ENCODE measurements at regions not wholly inside any gene's neighbourhood (a gene's known extent, or its start where the extent isn't known, plus 50 kb on each side); places are given as distances from the start of the nearest gene placed in this dataset.

- DNase-seq (ENCODE audit: extremely low spot score, unreplicated experiment) = no peak
- TF ChIP-seq, protein P1, sequence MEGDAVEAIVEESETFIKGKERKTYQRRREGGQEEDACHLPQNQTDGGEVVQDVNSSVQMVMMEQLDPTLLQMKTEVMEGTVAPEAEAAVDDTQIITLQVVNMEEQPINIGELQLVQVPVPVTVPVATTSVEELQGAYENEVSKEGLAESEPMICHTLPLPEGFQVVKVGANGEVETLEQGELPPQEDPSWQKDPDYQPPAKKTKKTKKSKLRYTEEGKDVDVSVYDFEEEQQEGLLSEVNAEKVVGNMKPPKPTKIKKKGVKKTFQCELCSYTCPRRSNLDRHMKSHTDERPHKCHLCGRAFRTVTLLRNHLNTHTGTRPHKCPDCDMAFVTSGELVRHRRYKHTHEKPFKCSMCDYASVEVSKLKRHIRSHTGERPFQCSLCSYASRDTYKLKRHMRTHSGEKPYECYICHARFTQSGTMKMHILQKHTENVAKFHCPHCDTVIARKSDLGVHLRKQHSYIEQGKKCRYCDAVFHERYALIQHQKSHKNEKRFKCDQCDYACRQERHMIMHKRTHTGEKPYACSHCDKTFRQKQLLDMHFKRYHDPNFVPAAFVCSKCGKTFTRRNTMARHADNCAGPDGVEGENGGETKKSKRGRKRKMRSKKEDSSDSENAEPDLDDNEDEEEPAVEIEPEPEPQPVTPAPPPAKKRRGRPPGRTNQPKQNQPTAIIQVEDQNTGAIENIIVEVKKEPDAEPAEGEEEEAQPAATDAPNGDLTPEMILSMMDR (conservative IDR thresholded peaks at IDR 0.05) = no peak
- Mint-ChIP-seq H3K4me3 (no peak overlapping the region), H3K4me1 (ENCODE audit: unreplicated experiment) (peaks cover 9% of the 10 kb centered on the region), H3K36me3 (no peaks in the 10 kb centered on the region), H3K27ac (no peak overlapping the region), H3K9me3 (no peaks in the 10 kb centered on the region), H3K27me3 (peaks cover 12% of the 10 kb centered on the region)
These were observed 292.9 kb downstream of the MED10 start for GRCh38 chr5:6085341-6085860.

GRCh38 chr5:6084836-6085235 lies 293.5 kb downstream of the MED10 start:
- H3K9me3 Mint-ChIP-seq = no peaks in the 10 kb centered on the region
- no peaks in the 10 kb centered on the region for H3K36me3 Mint-ChIP-seq
- H3K4me1 Mint-ChIP-seq (ENCODE audit: unreplicated experiment) = peaks cover 9% of the 10 kb centered on the region
- H3K27me3 Mint-ChIP-seq = peaks cover 12% of the 10 kb centered on the region
- no peak overlapping the region for H3K27ac Mint-ChIP-seq
- TF ChIP-seq, protein P1 (conservative IDR thresholded peaks at IDR 0.05) = no peak
- no peak overlapping the region for H3K4me3 Mint-ChIP-seq
- DNase-seq (ENCODE audit: extremely low spot score, unreplicated experiment) = no peak

GRCh38 chr5:6084376-6084775 lies 294.0 kb downstream of the MED10 start:
- DNase-seq (ENCODE audit: extremely low spot score, unreplicated experiment) = no peak
- Mint-ChIP-seq H3K36me3 (no peaks in the 10 kb centered on the region), H3K9me3 (no peaks in the 10 kb centered on the region), H3K4me1 (ENCODE audit: unreplicated experiment) (peaks cover 9% of the 10 kb centered on the region), H3K4me3 (no peak overlapping the region), H3K27me3 (peaks cover 12% of the 10 kb centered on the region), H3K27ac (no peak overlapping the region)
- TF ChIP-seq, protein P1 (conservative IDR thresholded peaks at IDR 0.05) = no peak

- Mint-ChIP-seq H3K27me3 (peaks cover 12% of the 10 kb centered on the region), H3K36me3 (no peaks in the 10 kb centered on the region), H3K9me3 (no peaks in the 10 kb centered on the region), H3K4me3 (no peak overlapping the region), H3K4me1 (ENCODE audit: unreplicated experiment) (peaks cover 9% of the 10 kb centered on the region), H3K27ac (no peak overlapping the region)
- TF ChIP-seq, protein P1 (conservative IDR thresholded peaks at IDR 0.05) = no peak
- DNase-seq (ENCODE audit: extremely low spot score, unreplicated experiment) = no peak
These were observed 294.9 kb downstream of the MED10 start for GRCh38 chr5:6083311-6083978.

GRCh38 chr5:6082685-6083084 lies 295.7 kb downstream of the MED10 start:
- H3K36me3 Mint-ChIP-seq = no peaks in the 10 kb centered on the region
- peaks cover 12% of the 10 kb centered on the region for H3K27me3 Mint-ChIP-seq
- DNase-seq (ENCODE audit: extremely low spot score, unreplicated experiment) = no peak
- H3K27ac Mint-ChIP-seq = no peak overlapping the region
- TF ChIP-seq, protein P1 (conservative IDR thresholded peaks at IDR 0.05) = no peak
- peaks cover 9% of the 10 kb centered on the region for H3K4me1 Mint-ChIP-seq (ENCODE audit: unreplicated experiment)
- no peaks in the 10 kb centered on the region for H3K9me3 Mint-ChIP-seq
- H3K4me3 Mint-ChIP-seq = no peak overlapping the region
